HG03354 (cell line): ENCODE measurements at regions not wholly inside any gene's neighbourhood (a gene's known extent, or its start where the extent isn't known, plus 50 kb on each side); places are given as distances from the start of the nearest gene placed in this dataset.
"Not testable (repeated sequence)": the region's sequence is repeated elsewhere in the genome, so short reads cannot be mapped to it uniquely, and the experiment has no call there.

Experiments used
- ATAC-seq: cut with Tn5 transposase; IDR thresholded peaks from one replicate; pipeline ENCODE4 v1.9.1; 2021; ENCODE audit warnings: mild to moderate bottlenecking; ENCODE audit not compliant: unreplicated experiment, poor library complexity, severe bottlenecking

DNA sequence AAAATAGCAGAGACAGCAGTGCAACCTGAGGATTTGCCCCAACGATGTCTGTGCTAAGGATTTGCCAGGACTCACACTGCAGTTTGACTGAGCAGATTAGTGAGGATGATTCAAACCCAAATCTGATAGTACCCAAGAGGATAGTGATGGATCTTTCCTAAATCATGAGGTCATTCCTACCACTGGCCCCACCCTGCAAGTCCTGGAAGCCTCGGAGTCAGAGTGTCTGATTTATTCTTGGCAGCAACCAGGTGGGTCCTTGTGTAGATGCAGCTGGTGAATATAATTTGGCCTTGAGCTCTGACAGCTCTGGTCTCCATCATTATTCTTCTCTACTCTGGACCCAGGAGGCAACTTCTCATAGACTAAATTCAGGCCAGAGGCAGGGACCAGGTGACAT, 179.3 kb upstream of the RAG2 start:
- ATAC-seq: no peak

- no peak for ATAC-seq
Measured at GRCh38 chr11:36775756-36776155, 177.7 kb upstream of the RAG2 start.

GRCh38 chr11:36775130-36775529, 177.1 kb upstream of the RAG2 start:
- ATAC-seq: no peak

DNA sequence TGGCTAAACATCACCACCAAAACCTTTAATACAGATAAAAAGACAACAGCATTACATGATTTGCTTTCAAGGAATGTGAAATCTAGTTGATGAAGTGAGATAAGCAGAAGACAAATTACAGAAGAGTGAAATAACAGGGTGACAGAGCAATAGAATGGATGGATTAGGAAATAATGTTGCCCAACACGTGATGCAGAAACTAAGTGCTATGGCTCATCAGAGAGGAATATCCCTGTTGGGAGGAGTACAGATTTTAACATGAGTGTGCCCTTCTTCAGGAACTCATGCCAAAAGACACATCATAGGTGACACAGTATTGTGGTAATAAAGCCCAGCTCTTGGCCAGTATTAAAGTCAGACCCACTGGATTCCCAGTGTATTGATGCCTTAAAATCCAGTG, 176.6 kb upstream of the RAG2 start:
- ATAC-seq: no peak

DNA sequence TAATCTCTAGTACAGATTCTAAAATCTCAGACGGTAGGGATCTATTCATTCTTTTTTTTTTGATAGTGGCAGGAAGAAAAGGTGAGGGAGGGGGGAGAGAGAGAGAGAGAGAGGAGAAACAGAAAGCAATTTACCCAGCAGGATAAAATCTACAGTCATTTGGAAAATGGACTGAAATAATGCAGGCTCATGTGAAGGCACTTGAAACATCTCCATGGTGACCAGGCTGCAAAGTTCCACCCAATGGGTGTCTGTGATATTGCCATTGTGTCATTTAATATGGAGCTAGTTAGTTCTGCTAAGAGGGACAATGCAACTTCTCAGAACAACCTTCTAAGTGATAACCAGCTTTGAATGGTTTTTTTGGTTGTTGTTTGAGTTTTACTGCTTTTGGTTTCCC, 165.2 kb upstream of the RAG2 start:
- ATAC-seq: peak; percentile 71

DNA sequence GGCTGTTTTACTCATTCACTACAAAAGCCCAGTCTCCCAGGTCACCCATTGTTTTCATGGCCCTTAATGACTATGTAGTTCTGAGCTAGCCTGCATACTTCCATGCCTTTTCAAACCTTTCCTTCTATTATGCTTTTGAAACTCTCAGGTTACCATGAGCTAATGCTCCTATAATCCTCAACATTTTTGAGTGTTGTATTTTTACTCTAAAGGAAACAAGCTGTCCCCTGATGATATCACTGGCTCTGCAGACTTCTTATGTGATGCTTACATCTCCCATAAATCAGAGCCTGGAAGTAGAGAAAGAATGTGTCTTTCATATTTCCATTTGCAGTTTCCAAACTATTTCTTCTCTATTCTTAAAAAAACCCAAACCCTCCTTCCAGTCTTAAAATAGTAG, 159.0 kb upstream of the RAG2 start:
- no peak for ATAC-seq

DNA sequence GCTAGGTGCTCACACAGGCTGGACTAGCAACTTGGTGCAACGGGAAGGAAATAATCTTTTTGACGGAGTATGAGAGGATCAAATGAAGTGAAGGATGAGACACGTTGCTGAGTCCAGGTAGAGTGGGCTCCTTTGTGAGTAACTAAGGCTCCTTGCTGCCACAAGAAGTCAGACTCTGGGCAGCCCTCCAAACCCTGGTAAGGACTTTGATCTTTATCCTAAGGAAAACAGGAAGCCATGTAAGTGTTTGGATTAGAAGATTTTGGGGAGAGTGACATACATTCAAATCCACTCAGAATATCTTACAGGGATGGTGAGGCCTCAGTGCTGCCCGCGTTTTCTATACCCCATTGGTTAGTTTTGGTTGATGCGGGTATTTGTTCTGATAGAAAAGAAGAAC, 155.9 kb upstream of the RAG2 start:
- ATAC-seq: no peak

DNA sequence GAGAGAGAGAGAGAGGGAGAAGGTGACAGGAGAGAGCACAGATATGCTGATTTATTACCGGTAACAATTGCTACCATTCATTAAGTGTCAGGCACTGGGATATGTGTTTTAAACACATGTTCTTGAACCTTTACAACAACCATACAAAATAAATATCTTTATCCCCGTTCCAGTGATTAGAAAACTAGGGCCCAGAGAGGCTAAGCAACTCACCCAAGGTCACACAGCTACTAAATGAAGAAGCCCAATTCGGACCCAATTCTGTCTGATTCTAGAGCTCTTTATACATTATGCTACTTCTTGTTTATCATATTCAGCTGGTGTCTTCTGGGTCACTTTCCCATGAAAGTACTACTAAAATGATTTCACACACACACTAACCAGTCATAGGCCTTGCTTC, 154.0 kb upstream of the RAG2 start:
- no peak for ATAC-seq

DNA sequence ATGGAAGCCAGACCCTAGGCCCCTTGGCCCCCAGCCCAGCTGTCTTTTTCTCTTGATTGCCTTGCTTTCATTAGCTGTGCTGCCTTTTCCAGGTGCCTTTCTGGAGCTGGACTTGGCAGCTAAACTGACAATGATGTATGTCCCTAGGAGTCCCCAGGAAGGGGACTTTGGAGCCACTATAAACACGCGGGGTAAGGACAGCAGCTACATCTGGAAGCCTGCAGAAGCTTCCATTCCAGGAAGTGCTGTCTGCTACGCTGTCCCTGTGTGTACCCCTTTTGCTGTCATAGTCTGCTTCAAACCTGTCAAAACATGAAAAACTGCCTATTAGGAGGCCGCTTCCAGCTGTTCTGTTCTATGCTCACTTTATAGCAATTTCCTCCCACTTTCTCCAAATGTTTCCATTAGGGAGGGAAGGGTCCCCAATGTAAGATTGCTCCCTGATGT, 153.3 kb upstream of the RAG2 start:
- no peak for ATAC-seq

GRCh38 chr11:36750349-36750748, 152.3 kb upstream of the RAG2 start:
- ATAC-seq: no peak

DNA sequence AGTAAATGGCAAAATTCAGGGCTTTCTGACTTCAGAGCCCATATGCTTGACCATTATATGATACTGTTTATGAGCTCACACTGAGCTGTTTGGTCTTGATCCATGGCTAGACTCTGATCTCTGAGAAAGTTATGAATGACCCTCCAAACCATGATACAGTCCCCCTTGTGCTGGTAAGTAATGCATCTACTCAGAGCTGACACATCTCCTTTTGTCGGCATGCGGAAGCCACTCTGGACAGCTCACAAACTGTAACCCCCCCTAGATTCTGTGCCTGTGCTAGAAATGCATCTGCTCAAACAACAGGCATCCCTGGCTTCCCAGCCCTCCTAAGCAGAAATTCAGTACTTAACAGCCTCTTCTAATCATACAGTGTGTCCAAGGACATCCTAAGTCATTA, 150.8 kb upstream of the RAG2 start:
- no peak for ATAC-seq

- ATAC-seq: peak; percentile 91
Measured at GRCh38 chr11:36746886-36747710, 149.1 kb upstream of the RAG2 start.

DNA sequence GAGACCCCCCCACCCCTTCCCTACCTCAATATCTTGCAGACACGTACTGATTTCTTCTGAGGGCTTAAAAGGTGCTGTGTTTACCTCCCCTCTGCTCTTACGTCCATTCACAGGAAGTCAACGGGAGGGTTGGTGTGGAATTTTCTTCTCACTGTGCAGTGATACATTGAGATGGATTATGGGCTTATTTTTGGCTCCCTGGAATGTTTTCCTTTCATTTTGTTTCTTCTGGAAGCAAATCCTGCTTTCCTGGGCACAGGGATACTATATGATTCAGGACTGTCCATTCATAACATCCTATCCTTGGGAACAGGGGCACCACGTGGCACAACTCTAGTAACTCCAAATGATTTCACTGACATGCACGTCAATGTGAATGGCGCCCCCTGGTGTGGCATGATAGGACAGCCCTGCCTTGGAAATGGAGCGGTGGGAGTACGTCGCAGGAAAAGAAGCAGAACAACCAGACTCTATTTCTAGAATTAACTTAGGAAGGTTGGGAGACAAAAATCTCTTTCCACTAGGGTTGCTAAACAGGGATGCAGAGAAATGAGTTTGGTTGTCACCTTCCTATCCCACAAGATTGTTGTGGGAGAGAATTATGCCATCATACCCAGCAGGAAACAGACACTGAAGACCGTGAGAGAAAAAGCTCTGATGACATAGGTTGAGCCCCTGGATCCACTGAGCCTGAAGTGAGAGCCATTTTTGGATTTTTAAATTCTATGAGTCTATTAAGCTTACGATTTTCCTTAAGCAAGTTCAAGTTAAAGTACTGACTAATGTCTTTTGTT, 146.5 kb upstream of the RAG2 start:
- ATAC-seq: peak; percentile 36

GRCh38 chr11:36743039-36743438, 145.0 kb upstream of the RAG2 start:
- peak; percentile 70 for ATAC-seq

GRCh38 chr11:36741515-36741914, 143.5 kb upstream of the RAG2 start:
- ATAC-seq: no peak

DNA sequence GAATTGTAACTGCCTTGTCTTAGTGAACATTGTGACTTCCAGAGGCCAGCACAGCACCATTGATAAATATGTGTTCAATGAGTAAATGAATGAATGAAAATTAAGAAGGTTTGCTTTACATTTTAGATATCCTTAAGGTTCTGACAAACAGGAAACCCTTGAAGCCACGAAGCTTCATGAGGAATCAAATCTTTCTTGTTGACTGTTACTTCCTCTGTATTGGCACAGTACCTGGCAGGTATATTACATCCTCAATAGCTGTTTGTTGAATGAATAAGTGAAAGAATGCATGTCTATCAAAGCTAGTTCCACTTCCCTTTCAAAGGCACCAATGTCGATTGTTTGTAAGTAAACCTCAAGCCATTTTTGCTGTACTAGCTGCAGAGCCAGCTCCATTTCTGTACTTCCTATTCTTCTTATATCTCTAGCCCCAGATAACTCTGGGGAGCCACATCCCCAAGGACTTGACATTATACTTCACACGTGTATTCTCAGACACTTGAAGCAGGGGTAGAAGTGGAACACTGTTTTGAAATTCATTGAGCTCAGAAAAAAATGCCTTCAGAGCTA, 140.3 kb upstream of the RAG2 start:
- no peak for ATAC-seq

DNA sequence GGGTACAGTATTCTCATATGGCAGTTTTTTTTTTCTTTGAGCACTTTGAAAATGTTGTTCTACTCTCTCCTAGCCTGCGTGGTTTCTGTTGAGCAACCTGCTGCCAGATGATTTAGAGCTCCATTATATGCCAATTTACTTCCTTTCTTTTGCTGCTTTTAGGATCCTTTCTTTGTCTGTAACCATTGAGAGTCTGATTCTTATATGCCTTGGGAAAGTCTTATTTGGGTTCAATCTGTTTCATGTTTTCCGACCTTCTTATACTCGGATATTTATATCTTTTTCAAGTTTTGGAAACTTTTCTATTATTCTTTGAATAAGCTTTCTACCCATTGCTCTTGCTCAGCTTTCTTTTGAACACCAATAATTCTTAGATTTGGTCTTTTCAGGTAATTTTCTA, 138.1 kb upstream of the RAG2 start:
- no peak for ATAC-seq

DNA sequence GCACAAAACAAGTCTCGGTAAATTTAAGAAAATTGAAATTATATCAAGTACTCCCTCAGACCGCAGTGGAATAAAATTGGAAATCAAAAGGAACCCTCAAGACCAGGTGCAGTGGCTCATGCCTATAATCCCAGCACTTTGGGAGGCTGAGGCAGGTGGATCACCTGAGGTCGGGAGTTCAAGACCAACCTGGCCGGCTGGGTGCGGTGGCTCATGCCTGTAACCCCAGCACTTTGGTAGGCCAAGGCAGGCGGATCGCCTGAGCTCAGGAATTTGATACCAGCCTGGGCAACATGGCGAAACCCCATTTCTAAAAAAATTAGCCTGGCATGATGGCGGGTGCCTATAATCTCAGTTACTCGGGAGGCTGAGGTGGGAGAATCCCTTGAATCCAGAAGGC, 135.7 kb upstream of the RAG2 start:
- ATAC-seq: not testable (repeated sequence)

DNA sequence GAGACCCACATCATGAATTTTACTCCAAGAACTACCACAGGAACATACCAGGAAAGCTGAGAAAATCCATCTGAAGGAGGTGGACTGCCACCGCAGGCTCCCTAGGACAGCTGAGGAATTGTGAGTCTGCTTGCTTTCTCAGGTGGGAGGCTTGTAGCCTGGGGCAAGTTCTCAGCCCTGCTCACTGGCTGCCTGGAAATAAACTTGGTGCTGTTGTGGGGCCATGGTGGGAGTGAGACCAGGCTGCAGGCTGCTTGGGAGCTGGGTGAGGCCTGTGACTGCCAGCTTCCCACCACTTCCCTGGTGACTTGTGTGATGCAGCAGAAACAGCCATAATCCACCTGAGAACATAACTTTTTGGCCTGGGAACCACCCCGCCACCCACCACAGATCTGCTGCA, 132.7 kb upstream of the RAG2 start:
- ATAC-seq: no peak

- ATAC-seq: no peak
Measured at GRCh38 chr11:36729825-36730224, 131.8 kb upstream of the RAG2 start.

DNA sequence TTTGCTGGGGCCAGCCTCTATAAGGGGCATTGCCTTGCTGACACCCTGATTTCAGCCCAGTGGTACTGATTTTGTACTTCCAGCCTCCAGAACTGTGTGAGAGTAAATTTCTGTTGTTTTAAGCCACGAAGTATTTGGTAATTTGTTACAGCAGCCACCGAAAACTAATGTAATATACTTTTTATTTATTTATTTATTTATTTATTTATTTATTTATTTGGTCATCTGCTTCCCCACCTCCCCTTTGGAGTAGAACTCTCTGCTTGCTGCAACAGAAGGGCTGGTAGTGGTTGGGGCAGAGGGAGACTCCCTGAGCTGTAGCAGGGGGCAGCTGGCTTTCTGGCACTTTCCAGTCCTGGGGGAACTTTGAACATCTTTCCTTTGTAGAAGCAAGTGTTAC, 128.4 kb upstream of the RAG2 start:
- no peak for ATAC-seq
